ENCODE measurements at regions not wholly inside any gene's neighbourhood (a gene's known extent, or its start where the extent isn't known, plus 50 kb on each side); places are given as distances from the start of the nearest gene placed in this dataset.

GRCh38 chr17:6233856-6234255 is 163.7 kb downstream of the WSCD1 start:
- intact Hi-C loops (cut with DNase I): no loop called here
- no peak for ATAC-seq (ENCODE audit: poor library complexity)

GRCh38 chr17:6233339-6233738 is 163.2 kb downstream of the WSCD1 start:
- intact Hi-C loops (cut with DNase I): no loop called here
- no peak for ATAC-seq (ENCODE audit: poor library complexity)
- no peak for DNase-seq

More at GRCh38 chr17:6233856-6234255, 163.7 kb downstream of the WSCD1 start:
- no peak for DNase-seq

GRCh38 chr17:6232732-6233101 is 162.5 kb downstream of the WSCD1 start:
- intact Hi-C loops (cut with DNase I): no loop called here
- ATAC-seq (ENCODE audit: poor library complexity) (no peak), DNase-seq (no peak)

DNA sequence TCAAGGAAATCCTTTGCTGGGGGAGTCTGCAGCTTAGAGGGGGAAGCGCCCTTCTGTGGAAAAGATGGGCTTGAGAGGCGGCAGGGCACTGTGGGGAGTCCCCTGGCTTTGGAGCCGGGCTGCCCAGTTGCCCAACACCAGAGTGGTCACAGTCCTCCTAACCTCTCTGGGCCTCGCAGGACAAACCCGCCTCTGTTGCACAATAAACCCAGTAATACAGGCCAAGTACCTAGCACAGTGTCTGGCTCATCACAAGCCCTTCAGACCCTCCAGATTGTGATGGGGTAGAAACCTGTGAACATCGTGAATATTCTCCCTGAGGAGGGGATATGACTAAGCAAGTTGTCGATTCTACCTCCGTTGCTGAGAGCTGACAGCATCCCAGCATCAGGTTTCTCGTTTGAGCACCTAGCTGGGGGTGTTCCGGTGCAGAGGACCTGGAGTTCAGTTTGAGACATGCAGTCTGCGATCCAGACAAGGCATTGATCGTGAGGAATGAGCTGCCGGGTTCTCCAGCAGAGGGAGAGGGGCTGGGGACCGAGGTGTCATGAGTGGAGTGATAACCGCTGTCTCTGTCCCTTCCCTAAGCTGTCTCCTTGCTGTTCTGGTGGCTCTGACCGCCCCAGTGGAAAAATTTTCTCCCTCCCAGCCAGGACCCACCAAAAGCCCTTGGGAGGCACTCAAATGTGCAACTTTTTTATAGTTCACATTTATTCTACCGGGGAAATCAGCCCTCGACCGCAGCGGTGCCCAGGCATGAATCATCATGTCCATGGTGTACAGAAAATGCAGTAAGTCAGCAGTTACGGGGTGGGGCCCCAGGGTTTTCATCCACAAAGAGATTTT is 161.9 kb downstream of the WSCD1 start:
- no peak for ATAC-seq (ENCODE audit: poor library complexity)
- DNase-seq: no peak
- intact Hi-C loops (cut with DNase I): no loop called here

DNA sequence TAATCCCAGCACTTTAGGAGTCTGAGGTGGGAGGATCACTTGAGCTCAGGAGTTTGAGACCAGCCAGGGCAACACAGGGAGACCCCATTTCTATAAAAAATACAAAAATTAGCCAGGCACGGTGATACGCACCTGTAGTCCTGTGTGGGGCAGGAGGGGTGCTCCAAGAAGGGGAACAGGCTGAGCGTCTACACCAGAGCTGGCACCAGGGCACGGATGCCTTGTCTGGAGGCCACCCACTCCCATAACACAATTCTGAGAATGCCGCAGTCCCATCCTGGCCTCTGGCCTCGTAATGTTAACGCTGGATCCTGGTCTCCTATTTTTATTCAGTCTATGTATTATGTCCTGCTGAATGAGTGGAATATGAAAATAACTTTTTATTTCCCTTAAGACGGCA is 161.3 kb downstream of the WSCD1 start:
- intact Hi-C loops (cut with DNase I): no loop called here
- ATAC-seq (ENCODE audit: poor library complexity) (no peak), DNase-seq (no peak)

DNA sequence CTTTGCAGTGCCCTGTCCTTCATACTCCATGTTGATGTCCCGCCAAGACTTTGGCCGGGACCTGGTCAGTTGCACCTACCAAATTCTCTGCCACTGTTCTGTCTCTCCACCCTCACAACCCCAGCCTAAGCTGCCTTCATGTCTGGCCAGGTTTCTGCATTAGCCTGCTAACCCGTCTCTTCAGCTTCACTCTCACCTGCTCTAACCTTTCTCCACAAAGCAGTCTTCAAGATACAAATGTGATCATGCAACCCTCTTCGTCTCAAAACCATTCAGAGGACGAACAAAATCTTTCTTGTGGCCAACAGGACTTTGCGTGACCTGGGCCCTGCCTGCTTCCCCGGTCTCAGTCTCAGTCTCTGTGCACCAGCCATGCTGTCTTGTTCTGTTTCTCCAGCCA is 148.2 kb downstream of the WSCD1 start:
- DNase-seq (no peak), ATAC-seq (ENCODE audit: poor library complexity) (no peak)
- intact Hi-C loops (cut with DNase I): no loop called here

DNA sequence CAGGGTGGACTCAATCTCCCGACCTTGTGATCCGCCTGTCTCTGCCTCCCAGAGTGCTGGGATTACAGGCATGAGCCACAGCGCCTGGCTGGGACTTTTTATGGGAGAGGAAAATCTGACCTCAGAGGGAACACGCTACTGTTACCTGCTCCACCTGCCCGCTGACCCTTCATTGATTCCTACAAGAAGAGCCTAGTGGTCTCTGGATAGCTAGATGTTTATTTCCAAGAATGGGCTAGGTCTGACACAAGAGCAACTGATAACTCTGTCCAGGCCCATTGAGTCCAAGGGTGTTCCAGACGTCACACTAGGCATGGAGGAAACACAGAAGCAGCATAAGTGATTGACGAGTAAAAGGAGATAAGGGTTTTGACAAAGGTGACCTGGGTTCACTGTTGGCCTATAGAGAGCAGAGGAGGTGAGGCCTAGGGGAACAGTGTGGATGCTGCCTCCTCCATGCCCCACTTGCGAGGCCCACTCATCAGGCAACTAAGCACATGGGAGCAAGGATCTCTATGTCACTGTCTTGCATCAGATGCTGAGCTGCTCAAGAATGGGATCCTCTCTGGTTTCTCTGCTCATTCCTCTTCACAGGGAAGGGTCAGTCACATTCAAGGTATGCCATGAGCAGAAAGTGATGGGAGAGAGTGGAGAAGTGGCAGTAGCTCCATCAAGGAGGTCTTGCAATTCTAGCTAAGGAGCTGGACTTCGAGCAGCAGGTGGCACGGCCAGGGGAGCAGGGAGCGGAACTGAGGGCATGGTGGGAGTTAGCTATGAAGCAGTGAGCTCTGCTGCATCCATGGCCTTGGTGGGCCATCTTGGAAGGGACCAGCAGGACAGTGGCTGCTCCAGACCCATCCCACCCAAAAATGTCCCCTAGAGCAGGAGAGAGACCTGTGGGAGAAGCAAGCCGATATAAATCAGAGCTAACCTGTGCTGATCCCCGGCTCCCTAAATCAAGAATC is 145.2 kb downstream of the WSCD1 start:
- no peak for ATAC-seq (ENCODE audit: poor library complexity)
- intact Hi-C loops (cut with DNase I): no loop called here

DNA sequence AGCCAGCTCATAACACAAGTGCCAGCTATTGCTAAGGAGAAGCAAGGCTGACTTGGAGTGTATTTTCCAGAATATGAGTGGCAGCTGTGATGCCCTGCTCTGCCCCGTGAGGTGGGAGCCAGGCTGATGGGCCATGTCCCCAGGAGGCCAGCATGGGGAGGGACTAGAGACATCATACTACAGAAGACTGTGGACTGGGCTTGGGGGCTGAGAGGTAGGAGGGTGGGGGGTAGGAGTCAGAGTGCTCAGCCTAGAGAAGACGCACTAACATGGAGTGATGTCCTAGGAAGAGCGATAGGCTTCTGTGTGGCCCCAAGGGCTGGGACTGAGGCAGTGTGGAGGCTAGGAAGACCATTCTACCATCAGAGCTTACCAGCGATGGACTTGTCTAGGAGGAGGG is 143.7 kb downstream of the WSCD1 start:
- intact Hi-C loops (cut with DNase I): no loop called here
- DNase-seq: no peak
- no peak for ATAC-seq (ENCODE audit: poor library complexity)

More for the DNA sequence above, 145.2 kb downstream of the WSCD1 start:
- no peak for DNase-seq

DNA sequence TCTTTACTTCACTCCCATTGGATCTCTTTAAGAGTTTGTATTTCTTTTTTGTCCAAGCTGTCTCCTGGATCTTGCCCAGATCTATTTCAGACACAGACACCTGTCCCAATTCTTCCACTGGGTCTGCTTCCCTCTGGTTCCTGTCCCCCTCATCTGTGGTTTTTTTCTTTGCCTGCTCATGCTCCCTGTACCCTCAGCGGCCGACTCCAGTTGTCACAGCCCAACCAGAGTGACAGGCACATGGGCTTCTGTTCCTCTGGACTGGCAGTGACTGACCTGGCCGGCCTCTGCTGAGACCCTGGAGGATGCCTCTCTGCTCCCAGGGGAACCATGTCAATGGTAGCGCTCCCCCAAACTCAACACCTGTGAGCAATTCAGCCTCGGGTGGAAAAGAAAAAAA is 142.6 kb downstream of the WSCD1 start:
- DNase-seq (no peak), ATAC-seq (ENCODE audit: poor library complexity) (no peak)
- intact Hi-C loops (cut with DNase I): no loop called here

- DNase-seq: no peak
- no peak for ATAC-seq (ENCODE audit: poor library complexity)
- intact Hi-C loops (cut with DNase I): no loop called here
Measured at GRCh38 chr17:6209829-6210228, 139.7 kb downstream of the WSCD1 start.

DNA sequence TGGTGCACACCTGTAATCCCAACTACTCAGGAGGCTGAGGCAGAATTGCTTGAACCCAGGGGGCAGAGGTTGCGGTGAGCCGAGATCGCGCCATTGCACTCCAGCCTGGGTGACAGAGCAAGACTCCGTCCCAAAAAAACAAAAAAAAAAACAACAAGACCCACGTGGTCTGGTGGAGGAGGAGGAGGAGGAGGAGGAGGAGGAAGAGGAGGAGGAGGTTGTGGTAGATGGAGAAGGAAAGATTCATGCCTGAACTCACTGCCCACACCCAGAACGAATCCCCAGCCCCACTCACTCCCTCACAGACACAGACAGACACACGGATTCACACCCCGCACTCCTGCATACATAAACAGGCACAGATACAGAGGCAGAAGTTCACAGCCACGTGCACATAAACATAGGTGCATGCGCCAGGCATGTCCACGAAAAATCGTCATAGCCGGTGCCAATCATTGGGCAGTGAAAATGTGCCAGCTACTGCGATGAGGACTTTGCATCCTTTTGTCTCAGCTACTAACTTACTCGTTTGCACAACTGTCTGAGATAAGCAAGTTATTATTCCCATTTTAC is 138.5 kb downstream of the WSCD1 start:
- DNase-seq (no peak), ATAC-seq (ENCODE audit: poor library complexity) (no peak)
- intact Hi-C loops (cut with DNase I): no loop called here

DNA sequence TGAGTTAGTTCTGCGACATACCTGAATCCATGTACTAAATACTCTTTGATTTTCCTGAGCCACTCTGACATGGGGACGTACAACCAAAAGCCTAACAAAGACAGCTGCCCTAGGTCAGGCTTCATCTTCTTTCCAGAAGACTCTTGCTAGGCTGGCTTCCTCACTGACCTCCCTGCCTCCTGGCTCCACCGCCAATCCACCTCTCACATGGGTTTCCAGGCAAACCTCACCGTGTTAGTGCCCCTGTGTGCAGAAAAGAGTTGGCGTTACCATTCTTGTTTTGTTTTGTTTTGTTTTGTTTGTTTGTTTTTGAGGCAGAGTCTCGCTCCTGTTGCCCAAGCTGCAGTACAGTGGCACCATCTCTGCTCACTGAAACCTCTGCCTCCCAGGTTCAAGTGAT is 135.3 kb downstream of the WSCD1 start:
- intact Hi-C loops (cut with DNase I): no loop called here
- no peak for ATAC-seq (ENCODE audit: poor library complexity)
- DNase-seq: no peak

GRCh38 chr17:6205033-6205432 is 134.9 kb downstream of the WSCD1 start:
- ATAC-seq (ENCODE audit: poor library complexity): no peak
- DNase-seq: no peak
- intact Hi-C loops (cut with DNase I): no loop called here

DNA sequence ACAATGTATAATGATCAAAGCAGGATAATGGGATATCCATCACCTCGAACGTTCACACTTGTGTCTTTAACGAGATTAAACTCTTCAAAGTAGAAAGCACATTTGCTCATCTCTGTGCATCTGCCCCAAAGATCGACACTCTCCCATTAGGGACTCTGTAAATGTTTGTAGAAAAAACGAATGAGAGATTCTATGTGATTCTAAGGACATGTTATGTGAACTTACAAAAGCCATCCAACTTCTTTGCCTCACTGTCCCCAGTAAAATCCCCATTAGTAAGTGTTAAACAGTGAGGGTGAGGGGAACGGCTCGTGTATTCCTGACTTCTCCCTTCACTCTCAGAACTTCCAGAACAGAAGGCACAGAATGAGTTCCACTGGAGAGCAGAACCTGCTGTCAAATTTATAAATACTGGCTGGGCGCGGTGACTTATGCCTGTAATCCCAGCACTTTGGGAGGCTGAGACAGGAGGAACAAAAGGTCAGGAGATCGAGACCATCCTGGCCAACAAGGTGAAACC is 134.1 kb downstream of the WSCD1 start:
- intact Hi-C loops (cut with DNase I): no loop called here
- ATAC-seq (ENCODE audit: poor library complexity): no peak
- DNase-seq: no peak

- intact Hi-C loops (cut with DNase I): no loop called here
- no peak for DNase-seq
Measured at GRCh38 chr17:6196355-6196754, 126.2 kb downstream of the WSCD1 start.

DNA sequence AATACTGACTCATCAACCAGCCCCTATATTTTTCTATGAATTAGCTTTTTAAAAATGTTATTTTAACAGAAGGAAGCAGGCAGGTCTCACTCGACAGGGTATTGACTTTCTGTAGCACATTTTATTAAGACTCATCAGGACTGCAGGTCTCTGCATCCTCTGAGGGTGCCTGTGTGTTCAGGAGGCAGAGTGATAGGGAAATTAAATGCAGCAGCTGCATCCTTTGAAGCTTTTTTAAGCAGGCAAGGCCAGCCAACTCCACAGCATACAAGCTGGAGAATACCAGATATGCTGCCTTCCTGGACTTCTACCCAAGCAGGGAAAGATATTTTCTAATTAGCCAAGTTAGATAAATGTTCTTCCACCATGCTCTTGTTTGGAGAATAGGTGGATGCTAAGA is 124.9 kb downstream of the WSCD1 start:
- DNase-seq (no peak), ATAC-seq (ENCODE audit: poor library complexity) (no peak)
- intact Hi-C loops (cut with DNase I): no loop called here

More at GRCh38 chr17:6196355-6196754, 126.2 kb downstream of the WSCD1 start:
- no peak for ATAC-seq (ENCODE audit: poor library complexity)

DNA sequence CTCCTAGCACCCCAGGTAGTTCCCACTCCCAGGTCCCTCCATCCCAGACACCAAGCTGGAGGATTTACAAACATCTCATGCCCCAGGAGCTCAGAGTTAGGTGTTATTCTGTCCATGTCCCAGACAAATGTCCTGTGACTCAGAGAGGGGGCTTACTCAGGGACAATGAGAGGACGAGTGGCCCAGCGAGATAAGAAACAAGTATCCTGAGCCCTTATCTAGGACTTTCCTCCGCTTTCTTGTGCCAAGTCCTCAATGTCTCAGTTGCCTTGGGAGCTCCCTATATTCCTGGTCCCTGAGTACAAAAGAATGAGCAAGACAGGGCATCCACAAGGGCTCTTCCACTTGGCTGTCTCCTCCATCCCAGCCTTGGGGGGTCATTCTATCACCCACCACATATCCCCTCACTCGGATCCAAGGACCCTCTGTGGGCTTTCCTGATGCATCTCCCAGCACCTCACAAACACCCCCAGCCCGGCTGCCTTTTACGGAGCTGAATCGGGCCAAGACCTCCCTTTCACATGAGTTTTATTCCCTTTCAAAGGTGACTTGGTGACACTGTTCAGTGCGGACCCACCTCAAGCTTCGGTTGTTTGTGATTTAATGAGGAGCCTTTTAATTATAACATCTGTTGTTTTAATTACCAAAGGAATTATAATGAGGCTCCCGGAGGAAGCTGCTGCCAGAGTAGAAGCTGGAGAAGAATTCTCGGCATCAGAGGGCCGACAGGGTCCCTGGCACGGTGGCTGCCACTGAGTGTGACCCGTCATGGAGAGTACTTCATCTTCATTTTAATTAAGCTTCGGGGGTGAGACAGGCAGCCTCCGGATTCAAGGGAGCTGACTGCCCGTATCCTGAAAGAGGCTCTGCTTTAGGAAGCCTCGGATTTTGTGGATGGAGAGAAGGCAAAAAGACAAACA is 121.5 kb downstream of the WSCD1 start:
- no peak for ATAC-seq (ENCODE audit: poor library complexity)
- DNase-seq: no peak
- intact Hi-C loops (cut with DNase I): no loop called here

DNA sequence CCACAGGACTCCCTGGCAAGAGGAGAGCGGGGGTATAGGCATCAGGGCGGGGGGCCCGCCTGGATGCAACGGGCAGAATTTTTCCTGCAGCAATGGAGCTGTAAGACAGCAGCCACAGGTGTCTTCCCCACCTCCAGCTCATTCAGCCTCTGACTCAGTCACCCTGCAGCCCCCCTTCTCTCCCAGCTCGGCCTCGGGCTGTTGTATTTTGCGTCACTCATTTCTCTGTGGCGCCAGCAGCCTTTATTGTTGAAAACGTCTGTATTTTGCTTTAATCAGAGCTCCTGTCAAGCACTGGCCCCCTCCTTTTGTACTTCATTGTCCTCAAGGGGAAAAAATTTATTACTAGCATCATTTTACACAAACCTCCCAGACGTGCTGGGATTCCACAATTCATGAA is 117.7 kb downstream of the WSCD1 start:
- intact Hi-C loops (cut with DNase I): no loop called here
- no peak for ATAC-seq (ENCODE audit: poor library complexity)
- DNase-seq: no peak

Measured in Right ventricle myocardium superior (tissue), 1 donor.